K562 (cell line): ENCODE measurements at regions not wholly inside any gene's neighbourhood (a gene's known extent, or its start where the extent isn't known, plus 50 kb on each side); places are given as distances from the start of the nearest gene placed in this dataset.

Source experiments
- ATAC-seq: fragments of 200-7000 bp; cut with Tn5 transposase; 3 replicates; pipeline ENCODE4 v1.9.1; 2020; ENCODE audit warnings: moderate library complexity
- BruUV-seq: library from RNA; stranded (reverse); fragments of 400-500 nt; replicated peaks from 2 replicates; lab custom pipeline; 2021; lab: Mats Ljungman, UMichigan
- CTCF ChIA-PET: fragments of 300-600 bp; formaldehyde crosslinking; extraction: SDS; loops from one replicate; lab custom pipeline; 2021; ENCODE audit warnings: low intra/inter-chr PET ratio; lab: Yijun Ruan, JAX
- POLR2A ChIA-PET: fragments of 300-600, 350-650 bp; sonication (Branson Sonifier 250); formaldehyde crosslinking; extraction: SDS; loops from one replicate; lab custom pipeline; 2021; ENCODE audit warnings: antibody characterized with exemption, inconsistent platforms; lab: Yijun Ruan, JAX
- DNase-seq, 4 experiments: peaks; one replicate each; pipeline versions ENCODE4 v3.0.0 to v3.0.0-alpha.2; 2011 to 2018; ENCODE audit warnings: low spot score in 3 of 4, mixed read lengths in 3 of 4; ENCODE audit errors: extremely low read depth in 1 of 4
- FAIRE-seq: peaks from 2 replicates; lab custom pipeline; 2011; peaks lifted over from hg19 to GRCh38; lab: Jason Lieb, UNC
- H2AFZ ChIP-seq: 2 replicates; pipeline ENCODE4 v1.6.0; 2011; ENCODE audit warnings: low read depth, low read length, control low read depth, inconsistent platforms
- H3K27ac ChIP-seq: fragments of 200-600 bp; 3 replicates; pipeline ENCODE4 v1.8.0; 2011; ENCODE audit warnings: low read depth, mild to moderate bottlenecking, control low read depth, inconsistent platforms, low read length, moderate library complexity, mixed read lengths; ENCODE audit errors: extremely low read depth
- H3K27me3 ChIP-seq, 2 experiments: fragments of 300-600 bp in 1 of 2; 2 replicates in 1 of 2; 3 replicates in 1 of 2; pipeline versions ENCODE4 v1.6.0 to v1.8.0; 2011; ENCODE audit warnings: inconsistent platforms in 2 of 2, low read length in 2 of 2, mild to moderate bottlenecking in 1 of 2, mixed read lengths in 1 of 2, moderate library complexity in 1 of 2; ENCODE audit not compliant: control insufficient read depth in 2 of 2, insufficient read depth in 2 of 2
- H3K36me3 ChIP-seq: fragments of 300-600 bp; 3 replicates; pipeline ENCODE4 v1.8.0; 2011; ENCODE audit warnings: mild to moderate bottlenecking, low read length, inconsistent platforms; ENCODE audit not compliant: control insufficient read depth, insufficient read depth
- H3K4me1 ChIP-seq, 2 experiments: fragments of 200-600 bp in 1 of 2; replicated peaks in 1 of 2; 2 replicates in 1 of 2; 3 replicates in 1 of 2; pipeline versions ENCODE4 v1.5.1 to v1.8.0; 2011; ENCODE audit warnings: inconsistent platforms in 2 of 2, low read length in 2 of 2, mild to moderate bottlenecking in 1 of 2, mixed read lengths in 1 of 2, moderate library complexity in 1 of 2; ENCODE audit not compliant: control insufficient read depth in 2 of 2, insufficient read depth in 2 of 2
- H3K4me2 ChIP-seq: 2 replicates; pipeline ENCODE4 v1.6.1; 2011; ENCODE audit warnings: low read length, control low read depth, inconsistent platforms, mixed read lengths; ENCODE audit not compliant: insufficient read depth
- H3K4me3 ChIP-seq: fragments of 200-600 bp; sonication (generic), shearing (Covaris generic); 2 replicates; pipeline ENCODE4 v1.5.1; 2016; ENCODE audit warnings: control low read depth, inconsistent platforms
- H3K79me2 ChIP-seq: fragments of 200-600 bp; 3 replicates; pipeline ENCODE4 v1.8.0; 2011; ENCODE audit warnings: low read length, inconsistent platforms; ENCODE audit not compliant: control insufficient read depth, insufficient read depth
- H3K9ac ChIP-seq, 2 experiments: 2 replicates each; pipeline versions ENCODE4 v1.6.0 to v1.6.1; 2011; ENCODE audit warnings: low read depth in 2 of 2, low read length in 2 of 2, control low read depth in 1 of 2, inconsistent platforms in 1 of 2, mild to moderate bottlenecking in 1 of 2, mixed read lengths in 1 of 2; ENCODE audit not compliant: insufficient read depth in 1 of 2
- H3K9me1 ChIP-seq: one replicate; pipeline ENCODE4 v1.6.0; 2011; ENCODE audit warnings: inconsistent platforms, mild to moderate bottlenecking, low read length, moderate library complexity; ENCODE audit not compliant: control insufficient read depth, insufficient read depth
- H3K9me3 ChIP-seq: replicated peaks from 2 replicates; pipeline ENCODE4 v1.5.1; 2011; ENCODE audit warnings: low read depth, low read length, inconsistent platforms; ENCODE audit not compliant: control insufficient read depth, insufficient read depth
- H4K20me1 ChIP-seq: replicated peaks from 2 replicates; pipeline ENCODE4 v1.6.1; 2011; ENCODE audit warnings: low read length, inconsistent platforms, mixed read lengths; ENCODE audit not compliant: control insufficient read depth, insufficient read depth
- BRD9 ChIP-seq: fragments of 450-650 bp; IDR thresholded peaks from 2 replicates; pipeline ENCODE4 v1.6.1; 2018; ENCODE audit warnings: low read depth; ENCODE audit not compliant: partially characterized antibody
- DMBX1 ChIP-seq: fragments of 250-450 bp; sonication (Bioruptor Pico); IDR thresholded peaks from 2 replicates; pipeline ENCODE4 v1.8.0; 2022; ENCODE audit warnings: inconsistent platforms, mild to moderate bottlenecking, moderate library complexity, borderline replicate concordance
- E2F8 ChIP-seq: fragments of 450-650 bp; IDR thresholded peaks from 2 replicates; pipeline ENCODE4 v1.7.1; 2018; ENCODE audit warnings: mild to moderate bottlenecking, low read depth; ENCODE audit not compliant: partially characterized antibody
- ID3 ChIP-seq, 2 experiments: fragments of 250-450 bp in 1 of 2; fragments of 450-650 bp in 1 of 2; sonication (Bioruptor Pico) in 1 of 2; IDR thresholded peaks; 2 replicates each; pipeline versions ENCODE4 v1.6.1 to v1.8.0; 2016 to 2021; ENCODE audit warnings: mild to moderate bottlenecking in 2 of 2, moderate library complexity in 2 of 2, missing compliant biosample characterization in 1 of 2, missing genetic modification characterization in 1 of 2
- IRF1 ChIP-seq: sonication (generic); formaldehyde crosslinking; IDR thresholded peaks from 2 replicates; pipeline ENCODE4 v1.8.0; 2022; ENCODE audit warnings: missing genetic modification reagents, mild to moderate bottlenecking, borderline replicate concordance
- MCM2 ChIP-seq: fragments of 450-650 bp; IDR thresholded peaks from 2 replicates; pipeline ENCODE4 v1.6.1; 2017; ENCODE audit warnings: low read depth, mild to moderate bottlenecking
- RFX5 ChIP-seq: IDR thresholded peaks from 2 replicates; pipeline ENCODE4 v1.6.1; 2011; ENCODE audit warnings: low read depth, mild to moderate bottlenecking, improper control_type of control experiment, low read length
- SP1 ChIP-seq: sonication (generic); formaldehyde crosslinking; IDR thresholded peaks from 2 replicates; pipeline ENCODE4 v1.8.1; 2022; ENCODE audit warnings: mild to moderate bottlenecking, missing genetic modification reagents
- ZBTB8A ChIP-seq: fragments of 450-650 bp; IDR thresholded peaks from 2 replicates; pipeline ENCODE4 v1.6.1; 2018; ENCODE audit warnings: mild to moderate bottlenecking, moderate library complexity; ENCODE audit not compliant: partially characterized antibody
- ZFP1 ChIP-seq: fragments of 450-650 bp; formaldehyde crosslinking; IDR thresholded peaks from 2 replicates; pipeline ENCODE4 v1.4.0; 2020; ENCODE audit warnings: mild to moderate bottlenecking, mixed read lengths
- ZNF311 ChIP-seq: fragments of 250-450 bp; sonication (Bioruptor Pico); IDR thresholded peaks from 2 replicates; pipeline ENCODE4 v1.4.0; 2020; ENCODE audit warnings: mild to moderate bottlenecking, moderate library complexity
- ZNF431 ChIP-seq: sonication (generic); formaldehyde crosslinking; IDR thresholded peaks from 2 replicates; pipeline ENCODE4 v1.8.0; 2022; ENCODE audit warnings: mild to moderate bottlenecking, missing genetic modification reagents
- ZNF551 ChIP-seq: fragments of 250-450 bp; sonication (Bioruptor Pico); IDR thresholded peaks from 2 replicates; pipeline ENCODE4 v1.5.0; 2021; ENCODE audit warnings: mild to moderate bottlenecking, moderate library complexity
- WGBS: fragments of 100-300 bp; shearing (Covaris generic); methylation state at CpG from one replicate; pipeline ENCODE4 v1.1.6; 2016; ENCODE audit warnings: low coverage, mixed read lengths; ENCODE audit not compliant: insufficient coverage; ENCODE audit errors: missing lambda C conversion rate; 5-methylcytosine and 5-hydroxymethylcytosine counted together
- in situ Hi-C: fragments of 300-500 bp; cut with MboI; formaldehyde crosslinking; loops from 4 replicates; pipeline ENCODE4 v1.15.0; 2018; ENCODE audit warnings: inconsistent platforms, mixed read lengths
- intact Hi-C: fragments of 100-400 bp; cut with micrococcal nuclease; formaldehyde crosslinking; loops from 2 replicates; pipeline ENCODE4 v1.14.2; 2022

GRCh38 chr11:110805756-110806155 is 93.5 kb upstream of the ARHGAP20 start:
- CTCF ChIA-PET = no interaction called here
- Histone ChIP-seq H3K9ac (no peak overlapping the region), H2AFZ (no peak overlapping the region), H3K36me3 (no peaks in the 10 kb centered on the region), H3K9me1 (no peaks in the 10 kb centered on the region), H3K4me2 (no peak overlapping the region), H3K27me3 (no peaks in the 10 kb centered on the region), H3K9me3 (no peaks in the 10 kb centered on the region; the same call in 1 of the 2 replicates), H3K4me1 (no peaks in the 10 kb centered on the region), H3K27ac (no peak overlapping the region), H4K20me1 (no peaks in the 10 kb centered on the region), H3K4me3 (no peak overlapping the region), H3K79me2 (no peaks in the 10 kb centered on the region)
- 0% methylated on average over 1 of the region's 1 CpG for WGBS
- ATAC-seq = no peak
- in situ Hi-C loops (no loop called here), intact Hi-C loops (no loop called here)
- DNase-seq = no peak
- FAIRE-seq = no peak
- TF ChIP-seq ZNF311 = peak; percentile 57; the same call in 1 of the 2 replicates
- TF ChIP-seq DMBX1 (CRISPR knock-in tag) = no peak; the same call in 1 of the 2 replicates
- no peak for TF ChIP-seq ZFP1 (CRISPR knock-in tag)
- no peak for TF ChIP-seq ZNF431 (CRISPR knock-in tag)
- POLR2A ChIA-PET = no interaction called here
- BruUV-seq = no TSS peak

GRCh38 chr11:110802162-110802561 is 89.9 kb upstream of the ARHGAP20 start:
- Histone ChIP-seq H3K4me1 (no peaks in the 10 kb centered on the region), H3K4me2 (no peak overlapping the region), H4K20me1 (no peaks in the 10 kb centered on the region), H3K9me1 (no peaks in the 10 kb centered on the region), H3K9ac (no peak overlapping the region), H3K27ac (no peak overlapping the region), H3K79me2 (no peaks in the 10 kb centered on the region), H2AFZ (no peak overlapping the region), H3K9me3 (no peaks in the 10 kb centered on the region; the same call in 1 of the 2 replicates), H3K4me3 (no peak overlapping the region), H3K27me3 (no peaks in the 10 kb centered on the region), H3K36me3 (no peaks in the 10 kb centered on the region)
- FAIRE-seq (no peak), DNase-seq (no peak), ATAC-seq (no peak)
- ChIA-PET CTCF (no interaction called here), POLR2A (no interaction called here)
- in situ Hi-C loops = no loop called here
- WGBS = 4% methylated on average over 2 of the region's 2 CpGs
- no TSS peak for BruUV-seq
- intact Hi-C loops = no loop called here
- no peak for TF ChIP-seq ID3 (CRISPR knock-in tag; IDR thresholded peaks at IDR 0.05)
- TF ChIP-seq ID3 (tag; IDR thresholded peaks at IDR 0.05) = no peak
- no peak for TF ChIP-seq RFX5
- no peak for TF ChIP-seq ZNF551 (CRISPR knock-in tag)
- TF ChIP-seq MCM2 = no peak
- no peak for TF ChIP-seq E2F8
- TF ChIP-seq IRF1 (CRISPR knock-in tag) = no peak
- TF ChIP-seq SP1 = no peak
- no peak for TF ChIP-seq BRD9
- no peak for TF ChIP-seq ZBTB8A
